Vagina (tissue), 2 donors: ENCODE measurements at regions not wholly inside any gene's neighbourhood (a gene's known extent, or its start where the extent isn't known, plus 50 kb on each side); places are given as distances from the start of the nearest gene placed in this dataset.

Source experiments
- CTCF ChIP-seq, 3 experiments: fragments of 450-650 bp in 2 of 3; fragments of 200-600 bp in 1 of 3; sonication (generic) in 1 of 3; IDR thresholded peaks; one replicate each; pipeline ENCODE4 v1.5.1; 2017 to 2019; ENCODE audit warnings: antibody characterized with exemption in 3 of 3, mild to moderate bottlenecking in 2 of 3, moderate library complexity in 2 of 3
- POLR2A ChIP-seq, 2 donors: fragments of 450-650 bp; IDR thresholded peaks; one replicate each; pipeline ENCODE4 v1.6.1; 2017; ENCODE audit warnings: antibody characterized with exemption in 2 of 2, mild to moderate bottlenecking in 2 of 2, moderate library complexity in 2 of 2
- POLR2AphosphoS5 ChIP-seq, 2 donors: sonication (generic); formaldehyde crosslinking; IDR thresholded peaks; one replicate each; pipeline ENCODE4 v1.9.0; 2017; ENCODE audit warnings: antibody characterized with exemption in 2 of 2, mild to moderate bottlenecking in 2 of 2, low read depth in 1 of 2; ENCODE audit not compliant: insufficient read depth in 1 of 2

- no peak for TF ChIP-seq CTCF (IDR thresholded peaks at IDR 0.05)
- TF ChIP-seq POLR2A (IDR thresholded peaks at IDR 0.05): no peak
- TF ChIP-seq POLR2AphosphoS5 (IDR thresholded peaks at IDR 0.05; ENCODE audit: insufficient read depth in 1 of 2, low read depth in 1 of 2): no peak
These were observed 148.6 kb upstream of the ZFP64 start for GRCh38 chr20:52340036-52340634.
